WTC11 (cell line): ENCODE measurements at regions not wholly inside any gene's neighbourhood (a gene's known extent, or its start where the extent isn't known, plus 50 kb on each side); places are given as distances from the start of the nearest gene placed in this dataset.

Source experiments
- ATAC-seq: fragments of 200-7000 bp; cut with Tn5 transposase; 2 replicates; pipeline ENCODE4 v1.10.0; 2021; ENCODE audit warnings: mild to moderate bottlenecking, moderate library complexity
- CTCF ChIA-PET: fragments of 300-600 bp; sonication (Branson Sonifier 250); formaldehyde crosslinking; loops from one replicate; lab custom pipeline; 2021; ENCODE audit warnings: antibody characterized with exemption; lab: Charles Lee
- POLR2A ChIA-PET: fragments of 350-600 bp; sonication (Branson Sonifier 250); formaldehyde crosslinking; loops from one replicate; lab custom pipeline; 2021; ENCODE audit warnings: antibody characterized with exemption; lab: Charles Lee
- DNase-seq: peaks from one replicate; pipeline ENCODE4 v3.0.0; 2021; ENCODE audit warnings: low spot score
- H3K27ac Mint-ChIP-seq: 2 replicates; pipeline ENCODE4 v1.8.0; 2021; ENCODE audit warnings: mixed read lengths
- H3K27me3 Mint-ChIP-seq: 2 replicates; pipeline ENCODE4 v1.8.0; 2021; ENCODE audit warnings: low read depth, mild to moderate bottlenecking, moderate library complexity, mixed read lengths
- H3K36me3 Mint-ChIP-seq: 2 replicates; pipeline ENCODE4 v1.8.0; 2021; ENCODE audit warnings: mixed read lengths
- H3K4me1 Mint-ChIP-seq: 2 replicates; pipeline ENCODE4 v1.8.0; 2022; ENCODE audit warnings: mixed read lengths
- H3K4me3 Mint-ChIP-seq: 2 replicates; pipeline ENCODE4 v1.8.0; 2021; ENCODE audit warnings: mild to moderate bottlenecking, moderate library complexity, mixed read lengths
- H3K9me3 Mint-ChIP-seq: 2 replicates; pipeline ENCODE4 v1.8.0; 2021; ENCODE audit warnings: mixed read lengths
- ATF1 ChIP-seq: sonication (generic); formaldehyde crosslinking; IDR thresholded peaks from 2 replicates; pipeline ENCODE4 v1.8.1; 2023; ENCODE audit warnings: mild to moderate bottlenecking, moderate library complexity, missing genetic modification reagents
- ATF6 ChIP-seq: sonication (generic); formaldehyde crosslinking; IDR thresholded peaks from 2 replicates; pipeline ENCODE4 v1.8.1; 2023; ENCODE audit warnings: mild to moderate bottlenecking, missing genetic modification reagents
- CREB1 ChIP-seq: sonication (generic); formaldehyde crosslinking; IDR thresholded peaks from 2 replicates; pipeline ENCODE4 v1.8.0; 2023; ENCODE audit warnings: mild to moderate bottlenecking, missing genetic modification reagents
- ERG ChIP-seq: fragments of 250-450 bp; sonication (Bioruptor Pico); IDR thresholded peaks from 2 replicates; pipeline ENCODE4 v1.8.0; 2021; ENCODE audit warnings: mild to moderate bottlenecking
- ESRRA ChIP-seq: sonication (generic); formaldehyde crosslinking; IDR thresholded peaks from 2 replicates; pipeline ENCODE4 v1.8.1; 2022; ENCODE audit warnings: mild to moderate bottlenecking, missing genetic modification reagents, borderline replicate concordance
- FOXP4 ChIP-seq: sonication (generic); formaldehyde crosslinking; IDR thresholded peaks from 2 replicates; pipeline ENCODE4 v1.8.0; 2022; ENCODE audit warnings: mild to moderate bottlenecking, missing genetic modification reagents
- GRHL2 ChIP-seq: fragments of 250-450 bp; sonication (Bioruptor Pico); IDR thresholded peaks from 2 replicates; pipeline ENCODE4 v1.8.0; 2022; ENCODE audit warnings: mild to moderate bottlenecking, moderate library complexity; ENCODE audit not compliant: insufficient replicate concordance, severe bottlenecking
- HMGXB4 ChIP-seq: sonication (generic); formaldehyde crosslinking; IDR thresholded peaks from 2 replicates; pipeline ENCODE4 v1.8.1; 2023; ENCODE audit warnings: mild to moderate bottlenecking, moderate library complexity, missing genetic modification reagents
- NR1H2 ChIP-seq: sonication (generic); formaldehyde crosslinking; IDR thresholded peaks from 2 replicates; pipeline ENCODE4 v1.9.0; 2021; ENCODE audit warnings: mild to moderate bottlenecking, moderate library complexity, missing genetic modification reagents
- OVOL2 ChIP-seq: fragments of 250-450 bp; sonication (Bioruptor Pico); IDR thresholded peaks from 2 replicates; pipeline ENCODE4 v1.9.0; 2021; ENCODE audit warnings: mild to moderate bottlenecking, borderline replicate concordance
- SP1 ChIP-seq: sonication (generic); formaldehyde crosslinking; conservative IDR thresholded peaks from 2 replicates; pipeline ENCODE4 v1.8.1; 2022; ENCODE audit warnings: missing genetic modification reagents
- USF1 ChIP-seq: sonication (generic); formaldehyde crosslinking; IDR thresholded peaks from 2 replicates; pipeline ENCODE4 v1.8.0; 2022; ENCODE audit warnings: mild to moderate bottlenecking, missing genetic modification reagents
- ZNF263 ChIP-seq: sonication (generic); formaldehyde crosslinking; IDR thresholded peaks from 2 replicates; pipeline ENCODE4 v1.8.1; 2022; ENCODE audit warnings: low read depth, mild to moderate bottlenecking, moderate library complexity, missing genetic modification reagents
- ZNF532 ChIP-seq: fragments of 250-450 bp; sonication (Bioruptor Pico); IDR thresholded peaks from 2 replicates; pipeline ENCODE4 v1.9.0; 2021; ENCODE audit warnings: mild to moderate bottlenecking, borderline replicate concordance

- TF ChIP-seq ZNF532 (CRISPR knock-in tag) (no peak), GRHL2 (CRISPR knock-in tag) (no peak), CREB1 (CRISPR knock-in tag) (no peak), USF1 (CRISPR knock-in tag) (no peak), SP1 (CRISPR knock-in tag) (no peak)
These were observed 142.3 kb upstream of the IGF1 start (continued) for GRCh38 chr12:102622618-102623017.

GRCh38 chr12:102618197-102618877, 138.0 kb upstream of the IGF1 start:
- Mint-ChIP-seq H3K27ac (no peak overlapping the region), H3K4me3 (no peak overlapping the region), H3K36me3 (no peaks in the 10 kb centered on the region), H3K9me3 (peaks cover 32% of the 10 kb centered on the region), H3K27me3 (no peaks in the 10 kb centered on the region), H3K4me1 (peaks cover 6% of the 10 kb centered on the region)
- POLR2A ChIA-PET, result no interaction called here
- CTCF ChIA-PET, result no interaction called here
- ATAC-seq, result no peak
- no peak for DNase-seq
- TF ChIP-seq OVOL2 (no peak), HMGXB4 (CRISPR knock-in tag) (no peak), ZNF532 (CRISPR knock-in tag) (no peak), ATF6 (CRISPR knock-in tag) (no peak), ZNF263 (CRISPR knock-in tag) (no peak), ATF1 (no peak), ERG (CRISPR knock-in tag) (no peak), NR1H2 (CRISPR knock-in tag) (no peak), FOXP4 (no peak), ESRRA (CRISPR knock-in tag) (no peak)
